ENCODE measurements at regions not wholly inside any gene's neighbourhood (a gene's known extent, or its start where the extent isn't known, plus 50 kb on each side); places are given as distances from the start of the nearest gene placed in this dataset.

DNA sequence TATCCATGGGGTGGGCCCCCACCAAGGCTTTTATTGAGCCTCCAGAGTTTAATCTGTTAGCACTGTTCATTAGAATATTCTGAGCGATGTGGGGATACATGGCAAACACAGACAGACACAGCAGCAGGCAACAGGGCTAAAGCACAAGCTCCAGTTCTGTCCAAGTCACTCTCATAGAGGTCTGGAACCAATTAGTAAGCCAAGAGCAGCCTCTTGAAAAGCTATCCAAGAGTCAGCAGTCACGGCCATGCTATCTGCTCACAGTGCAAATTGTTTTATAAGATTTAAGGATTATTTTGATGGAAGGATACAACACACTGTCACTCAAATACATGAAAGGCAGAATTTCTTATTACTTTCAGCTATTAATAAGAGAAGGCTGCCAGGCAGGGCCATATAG, 86.4 kb upstream of the DGKB start:
- TF ChIP-seq POLR2A (IDR thresholded peaks at IDR 0.05) (no peak), POLR2AphosphoS5 (IDR thresholded peaks at IDR 0.05; ENCODE audit: insufficient read depth in 1 of 2, low read depth in 1 of 2) (no peak)
- TF ChIP-seq, protein P1, sequence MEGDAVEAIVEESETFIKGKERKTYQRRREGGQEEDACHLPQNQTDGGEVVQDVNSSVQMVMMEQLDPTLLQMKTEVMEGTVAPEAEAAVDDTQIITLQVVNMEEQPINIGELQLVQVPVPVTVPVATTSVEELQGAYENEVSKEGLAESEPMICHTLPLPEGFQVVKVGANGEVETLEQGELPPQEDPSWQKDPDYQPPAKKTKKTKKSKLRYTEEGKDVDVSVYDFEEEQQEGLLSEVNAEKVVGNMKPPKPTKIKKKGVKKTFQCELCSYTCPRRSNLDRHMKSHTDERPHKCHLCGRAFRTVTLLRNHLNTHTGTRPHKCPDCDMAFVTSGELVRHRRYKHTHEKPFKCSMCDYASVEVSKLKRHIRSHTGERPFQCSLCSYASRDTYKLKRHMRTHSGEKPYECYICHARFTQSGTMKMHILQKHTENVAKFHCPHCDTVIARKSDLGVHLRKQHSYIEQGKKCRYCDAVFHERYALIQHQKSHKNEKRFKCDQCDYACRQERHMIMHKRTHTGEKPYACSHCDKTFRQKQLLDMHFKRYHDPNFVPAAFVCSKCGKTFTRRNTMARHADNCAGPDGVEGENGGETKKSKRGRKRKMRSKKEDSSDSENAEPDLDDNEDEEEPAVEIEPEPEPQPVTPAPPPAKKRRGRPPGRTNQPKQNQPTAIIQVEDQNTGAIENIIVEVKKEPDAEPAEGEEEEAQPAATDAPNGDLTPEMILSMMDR (IDR thresholded peaks at IDR 0.05): no peak

Data from vagina (tissue), 2 donors.